ENCODE measurements at regions not wholly inside any gene's neighbourhood (a gene's known extent, or its start where the extent isn't known, plus 50 kb on each side); places are given as distances from the start of the nearest gene placed in this dataset.

DNA sequence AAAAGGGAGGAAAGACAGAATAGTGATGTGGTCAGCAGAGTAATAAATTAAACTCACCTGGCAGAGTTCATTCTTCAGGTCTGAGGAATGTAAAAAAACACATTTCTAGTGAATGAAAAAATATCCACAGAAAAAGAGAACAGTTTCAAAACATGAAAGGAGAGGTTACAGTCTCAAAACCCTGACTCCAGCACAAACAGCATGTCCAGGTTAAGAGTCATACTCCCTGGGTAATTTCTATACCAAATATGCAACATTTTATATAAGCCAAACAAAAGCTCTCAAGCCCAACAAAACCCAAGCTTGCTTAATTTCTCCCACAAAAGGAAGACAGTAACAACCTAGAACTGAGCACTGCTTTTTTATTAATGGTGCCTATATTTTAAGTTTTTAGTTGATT, 173.0 kb downstream of the NTMT2 start:
- no peak for TF ChIP-seq POLR2A (IDR thresholded peaks at IDR 0.05)
- TF ChIP-seq, protein P1, sequence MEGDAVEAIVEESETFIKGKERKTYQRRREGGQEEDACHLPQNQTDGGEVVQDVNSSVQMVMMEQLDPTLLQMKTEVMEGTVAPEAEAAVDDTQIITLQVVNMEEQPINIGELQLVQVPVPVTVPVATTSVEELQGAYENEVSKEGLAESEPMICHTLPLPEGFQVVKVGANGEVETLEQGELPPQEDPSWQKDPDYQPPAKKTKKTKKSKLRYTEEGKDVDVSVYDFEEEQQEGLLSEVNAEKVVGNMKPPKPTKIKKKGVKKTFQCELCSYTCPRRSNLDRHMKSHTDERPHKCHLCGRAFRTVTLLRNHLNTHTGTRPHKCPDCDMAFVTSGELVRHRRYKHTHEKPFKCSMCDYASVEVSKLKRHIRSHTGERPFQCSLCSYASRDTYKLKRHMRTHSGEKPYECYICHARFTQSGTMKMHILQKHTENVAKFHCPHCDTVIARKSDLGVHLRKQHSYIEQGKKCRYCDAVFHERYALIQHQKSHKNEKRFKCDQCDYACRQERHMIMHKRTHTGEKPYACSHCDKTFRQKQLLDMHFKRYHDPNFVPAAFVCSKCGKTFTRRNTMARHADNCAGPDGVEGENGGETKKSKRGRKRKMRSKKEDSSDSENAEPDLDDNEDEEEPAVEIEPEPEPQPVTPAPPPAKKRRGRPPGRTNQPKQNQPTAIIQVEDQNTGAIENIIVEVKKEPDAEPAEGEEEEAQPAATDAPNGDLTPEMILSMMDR (IDR thresholded peaks at IDR 0.05): no peak
